Astrocyte of the hippocampus (primary cell): ENCODE measurements at regions not wholly inside any gene's neighbourhood (a gene's known extent, or its start where the extent isn't known, plus 50 kb on each side); places are given as distances from the start of the nearest gene placed in this dataset.
A peak's percentile ranks its signal among the peaks of the same experiment; 100 is the strongest.

Source experiments
- DNase-seq: peaks from one replicate; pipeline ENCODE4 v3.0.0; 2011; ENCODE audit warnings: low read depth, low spot score

GRCh38 chr5:74290634-74291241, 349.8 kb downstream of the ENC1 start:
- no peak for DNase-seq

GRCh38 chr5:74289691-74290090, 350.8 kb downstream of the ENC1 start:
- no peak for DNase-seq

- DNase-seq: no peak
Observed at GRCh38 chr5:74289238-74289637, 351.3 kb downstream of the ENC1 start.

GRCh38 chr5:74288448-74289108, 351.9 kb downstream of the ENC1 start:
- DNase-seq: peak; percentile 46

- no peak for DNase-seq
Observed at GRCh38 chr5:74288038-74288437, 352.5 kb downstream of the ENC1 start.

DNA sequence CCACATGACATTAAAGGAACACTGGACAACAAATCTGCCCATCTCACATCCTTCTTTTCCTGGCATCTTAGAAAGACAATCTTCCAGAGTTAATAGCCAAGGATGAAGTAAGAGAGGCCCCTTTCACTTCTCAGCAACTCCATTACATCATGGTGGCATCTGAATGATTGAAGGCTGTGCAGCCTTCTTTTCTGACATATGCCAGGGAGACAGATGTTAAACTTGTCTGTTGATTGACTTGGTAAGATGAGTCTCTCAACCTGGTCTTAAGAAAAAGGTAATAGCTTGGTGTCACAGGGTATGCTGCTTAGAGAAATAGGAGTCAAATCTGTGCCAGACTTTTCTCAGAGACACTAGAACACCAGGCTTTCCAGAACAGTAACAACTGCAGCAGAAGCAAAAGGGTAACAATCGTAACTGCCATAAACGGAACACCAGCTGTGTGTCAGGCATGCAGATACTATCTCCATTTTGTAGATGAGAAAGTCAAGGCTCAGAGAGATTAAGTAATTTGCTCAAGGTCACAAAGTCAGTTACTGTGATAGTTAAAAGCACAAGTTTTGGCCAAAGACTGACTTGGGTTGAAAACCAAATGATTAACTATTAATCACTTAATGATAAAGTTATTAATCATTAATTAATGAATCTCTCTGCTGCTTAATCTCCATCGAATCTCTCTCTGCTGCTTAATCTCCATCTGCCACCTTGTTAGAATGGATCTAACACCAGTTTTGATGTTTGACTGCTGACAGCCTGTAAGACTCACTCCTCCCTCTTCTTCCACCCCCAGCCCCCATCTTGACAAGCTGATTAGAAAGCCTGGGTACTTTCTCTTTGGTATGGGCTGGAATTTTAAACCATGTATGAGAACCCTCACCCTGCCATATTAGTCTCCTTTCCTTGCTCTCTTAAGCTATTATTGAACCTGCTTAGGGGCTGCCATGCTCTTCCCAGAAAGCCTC, 353.5 kb downstream of the ENC1 start:
- DNase-seq: no peak

GRCh38 chr5:74285675-74286280, 354.8 kb downstream of the ENC1 start:
- DNase-seq: no peak

- DNase-seq: no peak
Observed at GRCh38 chr5:74282490-74282889, 358.0 kb downstream of the ENC1 start.

GRCh38 chr5:74281166-74281565, 359.4 kb downstream of the ENC1 start:
- DNase-seq: peak; percentile 33

DNA sequence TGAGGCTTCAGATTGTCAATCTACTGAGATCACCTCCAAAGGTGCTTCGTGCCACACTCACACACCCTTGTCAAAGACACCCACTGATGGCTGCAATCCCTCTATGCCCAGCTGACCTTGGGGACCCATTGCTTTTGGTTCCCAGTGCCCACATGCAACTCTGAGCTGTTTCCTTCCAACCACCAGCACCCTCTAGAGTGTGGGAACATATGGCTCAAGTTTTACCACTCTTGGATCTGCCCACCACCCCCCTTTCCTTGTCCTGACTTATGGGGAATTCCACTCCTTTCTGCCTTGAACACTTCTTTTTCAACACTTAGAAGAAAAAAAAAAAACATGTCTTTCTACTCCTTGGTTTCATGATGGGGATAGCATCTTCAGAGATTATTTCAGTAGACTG, 360.2 kb downstream of the ENC1 start:
- DNase-seq: no peak

- no peak for DNase-seq
Observed at GRCh38 chr5:74279244-74279643, 361.3 kb downstream of the ENC1 start.

DNA sequence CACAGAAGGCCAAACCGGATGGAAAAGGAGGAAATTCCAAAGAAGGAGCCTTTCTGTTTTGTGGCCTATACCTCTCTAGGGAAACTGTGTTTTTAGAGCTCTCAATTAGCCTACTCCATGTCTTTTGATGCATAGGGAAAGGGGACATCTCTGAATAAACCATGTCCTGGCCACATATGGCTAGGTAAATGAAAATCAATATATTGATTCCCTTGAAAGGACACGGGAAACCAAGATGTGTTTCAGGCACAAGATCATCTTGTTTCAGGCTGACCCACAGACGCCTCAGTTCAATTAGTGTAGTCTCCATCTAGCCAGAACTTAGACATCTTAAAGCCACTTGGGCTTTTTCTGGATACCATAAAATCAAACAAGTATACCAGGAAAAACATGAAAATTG, 363.1 kb downstream of the ENC1 start:
- DNase-seq: no peak

DNA sequence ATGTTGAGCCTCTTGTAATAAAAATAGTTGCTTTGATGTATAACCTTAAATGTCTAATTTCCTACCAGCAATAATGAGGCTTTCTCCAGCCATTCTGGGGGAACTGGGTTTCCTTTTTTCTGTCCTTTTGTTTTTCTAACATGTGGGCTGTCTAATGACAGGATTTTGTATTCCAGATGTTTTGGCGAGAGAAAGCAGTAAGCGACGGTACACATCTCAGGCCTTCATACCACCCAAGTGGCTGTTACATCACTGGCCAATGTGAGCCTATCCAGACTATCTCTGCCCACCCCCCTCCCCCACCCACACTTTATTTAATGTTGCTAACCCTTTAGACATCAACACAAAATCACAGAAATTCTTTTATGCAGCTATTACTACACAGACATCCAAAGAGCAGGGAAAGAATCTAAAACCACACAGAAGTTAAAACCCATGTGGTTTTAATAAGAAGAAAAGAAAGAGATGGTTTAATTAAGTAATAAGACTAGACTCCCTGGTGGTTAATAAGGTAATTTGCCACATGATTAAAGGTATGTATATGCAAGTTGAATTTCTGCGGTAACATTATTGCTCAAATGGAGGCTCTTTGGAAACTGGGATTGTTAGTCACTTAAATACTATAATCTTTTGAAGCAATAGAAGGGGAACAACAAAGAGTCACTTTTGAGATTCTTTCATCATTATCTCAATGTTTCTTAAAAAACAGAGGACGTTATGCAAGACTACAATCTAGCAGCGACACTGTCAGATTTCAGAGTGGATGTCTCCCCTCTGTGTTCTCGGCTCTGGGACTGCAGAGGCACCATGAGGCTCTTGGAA, 365.1 kb downstream of the ENC1 start:
- peak; percentile 35 for DNase-seq

- no peak for DNase-seq
Observed at GRCh38 chr5:74274326-74274725, 366.2 kb downstream of the ENC1 start.

GRCh38 chr5:74272831-74273451, 367.6 kb downstream of the ENC1 start:
- peak; percentile 70 for DNase-seq

DNA sequence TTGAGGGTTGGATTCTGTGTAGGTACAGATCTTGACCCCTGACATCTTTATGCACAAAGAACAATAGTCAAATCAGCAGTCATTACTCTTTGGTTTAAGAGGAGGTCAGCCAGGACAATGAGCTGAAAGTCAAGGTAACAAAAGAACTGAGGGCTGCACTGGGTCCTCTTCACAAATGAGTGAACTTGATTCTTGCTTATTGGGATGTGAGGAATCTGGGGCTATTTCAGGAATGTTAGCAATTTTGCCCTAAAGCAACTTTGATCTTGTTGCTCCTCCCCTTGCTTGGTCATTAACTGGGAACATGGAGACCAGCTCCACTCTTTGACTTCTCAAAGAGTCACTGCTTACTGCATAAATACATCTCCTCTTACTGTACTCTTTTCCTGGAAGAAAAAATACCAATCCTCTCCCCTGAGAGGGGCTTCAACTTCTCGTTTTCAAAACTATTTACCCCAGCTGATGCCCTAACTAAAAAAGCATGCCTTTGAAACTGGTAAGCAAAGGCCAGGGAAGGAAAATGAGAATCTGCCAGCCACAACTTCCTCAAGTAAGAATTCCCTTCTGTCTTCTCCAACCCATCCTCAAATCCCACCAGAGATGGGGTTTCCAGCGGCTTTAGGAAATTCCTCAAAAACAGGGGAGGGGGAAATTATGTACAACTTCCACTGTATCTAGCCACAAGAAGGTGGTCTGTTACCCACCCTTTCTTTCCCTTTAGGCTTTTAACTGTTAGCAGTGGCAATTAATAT, 368.3 kb downstream of the ENC1 start:
- peak; percentile 89 for DNase-seq

- DNase-seq: no peak
Observed at GRCh38 chr5:74268297-74268696, 372.2 kb downstream of the ENC1 start.

- no peak for DNase-seq
Observed at GRCh38 chr5:74266836-74267235, 373.7 kb downstream of the ENC1 start.

DNA sequence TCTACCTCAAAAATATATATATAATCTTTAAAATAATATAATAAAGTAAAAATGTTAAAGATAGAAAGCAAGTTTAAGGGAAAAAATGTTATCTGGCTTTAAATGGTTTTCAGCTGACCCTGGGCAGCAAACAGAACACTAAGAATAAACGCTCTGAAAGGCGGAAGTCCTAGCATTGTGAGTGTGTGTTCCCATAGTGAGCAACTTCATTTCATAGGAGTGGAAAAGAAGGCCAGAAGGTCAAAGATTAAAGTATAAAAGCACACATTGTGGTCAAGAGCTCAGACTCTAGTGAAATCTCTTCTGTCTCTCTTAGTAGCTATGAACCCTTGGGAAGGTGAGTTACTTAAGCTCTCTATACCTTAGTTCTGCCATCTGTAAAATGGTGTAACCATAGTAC, 374.4 kb downstream of the ENC1 start:
- DNase-seq: no peak
